Liver (tissue), 3 donors: ENCODE measurements at regions not wholly inside any gene's neighbourhood (a gene's known extent, or its start where the extent isn't known, plus 50 kb on each side); places are given as distances from the start of the nearest gene placed in this dataset.

Experiments
- EGR1 ChIP-seq, 2 donors: IDR thresholded peaks; 2 replicates each; pipeline ENCODE4 v1.6.1; 2016 to 2018; ENCODE audit warnings: antibody characterized with exemption in 2 of 2, low read depth in 2 of 2
- GABPA ChIP-seq, 2 donors: IDR thresholded peaks in 1 of 2; conservative IDR thresholded peaks in 1 of 2; 2 replicates each; pipeline ENCODE4 v1.6.1; 2016; ENCODE audit warnings: antibody characterized with exemption in 2 of 2, mild to moderate bottlenecking in 1 of 2, moderate library complexity in 1 of 2
- JUND ChIP-seq, 2 donors: IDR thresholded peaks; 2 replicates each; pipeline ENCODE4 v1.6.1; 2016; ENCODE audit warnings: antibody characterized with exemption in 2 of 2
- NR2F2 ChIP-seq: IDR thresholded peaks from 2 replicates; pipeline ENCODE4 v1.6.1; 2016; ENCODE audit warnings: antibody characterized with exemption
- RAD21 ChIP-seq, 2 donors: IDR thresholded peaks; 2 replicates each; pipeline ENCODE4 v1.6.1; 2016; ENCODE audit warnings: antibody characterized with exemption in 2 of 2, mild to moderate bottlenecking in 2 of 2
- RXRA ChIP-seq, 2 donors: IDR thresholded peaks; 2 replicates each; pipeline ENCODE4 v1.6.1; 2017 to 2018; ENCODE audit warnings: antibody characterized with exemption in 2 of 2, mild to moderate bottlenecking in 1 of 2
- SP1 ChIP-seq: IDR thresholded peaks from 2 replicates; pipeline ENCODE4 v1.6.1; 2018; ENCODE audit warnings: antibody characterized with exemption, mild to moderate bottlenecking
- TAF1 ChIP-seq: conservative IDR thresholded peaks from 2 replicates; pipeline ENCODE4 v1.6.1; 2016; ENCODE audit warnings: antibody characterized with exemption, mild to moderate bottlenecking
- YY1 ChIP-seq: IDR thresholded peaks from 2 replicates; pipeline ENCODE4 v1.6.1; 2016; ENCODE audit warnings: antibody characterized with exemption, mild to moderate bottlenecking
- ZBTB33 ChIP-seq: IDR thresholded peaks from 2 replicates; pipeline ENCODE4 v1.6.1; 2016; ENCODE audit warnings: antibody characterized with exemption
- TF ChIP-seq, protein P1 (sequence below): fragments of 150-350 bp; IDR thresholded peaks from 2 replicates; pipeline ENCODE4 v1.5.1; 2017; ENCODE audit warnings: improper control_type of control experiment, low read depth, low read length; ENCODE audit not compliant: missing input control
- TF ChIP-seq, protein P2 (sequence below): IDR thresholded peaks from 2 replicates; pipeline ENCODE4 v1.6.1; 2016; ENCODE audit warnings: antibody characterized with exemption, mild to moderate bottlenecking
- TF ChIP-seq, protein P3 (sequence below): IDR thresholded peaks from 2 replicates; pipeline ENCODE4 v1.6.1; 2016; ENCODE audit warnings: antibody characterized with exemption
- TF ChIP-seq, protein P4 (sequence below): IDR thresholded peaks from 2 replicates; pipeline ENCODE4 v1.6.1; 2016; ENCODE audit warnings: antibody characterized with exemption
- donor health status: healthy.
- donor health status: healthy.

GRCh38 chr16:63442246-63442645 lies 1406.0 kb upstream of the CDH8 start:
- no peak for TF ChIP-seq YY1
- TF ChIP-seq, protein P1, sequence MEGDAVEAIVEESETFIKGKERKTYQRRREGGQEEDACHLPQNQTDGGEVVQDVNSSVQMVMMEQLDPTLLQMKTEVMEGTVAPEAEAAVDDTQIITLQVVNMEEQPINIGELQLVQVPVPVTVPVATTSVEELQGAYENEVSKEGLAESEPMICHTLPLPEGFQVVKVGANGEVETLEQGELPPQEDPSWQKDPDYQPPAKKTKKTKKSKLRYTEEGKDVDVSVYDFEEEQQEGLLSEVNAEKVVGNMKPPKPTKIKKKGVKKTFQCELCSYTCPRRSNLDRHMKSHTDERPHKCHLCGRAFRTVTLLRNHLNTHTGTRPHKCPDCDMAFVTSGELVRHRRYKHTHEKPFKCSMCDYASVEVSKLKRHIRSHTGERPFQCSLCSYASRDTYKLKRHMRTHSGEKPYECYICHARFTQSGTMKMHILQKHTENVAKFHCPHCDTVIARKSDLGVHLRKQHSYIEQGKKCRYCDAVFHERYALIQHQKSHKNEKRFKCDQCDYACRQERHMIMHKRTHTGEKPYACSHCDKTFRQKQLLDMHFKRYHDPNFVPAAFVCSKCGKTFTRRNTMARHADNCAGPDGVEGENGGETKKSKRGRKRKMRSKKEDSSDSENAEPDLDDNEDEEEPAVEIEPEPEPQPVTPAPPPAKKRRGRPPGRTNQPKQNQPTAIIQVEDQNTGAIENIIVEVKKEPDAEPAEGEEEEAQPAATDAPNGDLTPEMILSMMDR, result no peak
- TF ChIP-seq, protein P2, sequence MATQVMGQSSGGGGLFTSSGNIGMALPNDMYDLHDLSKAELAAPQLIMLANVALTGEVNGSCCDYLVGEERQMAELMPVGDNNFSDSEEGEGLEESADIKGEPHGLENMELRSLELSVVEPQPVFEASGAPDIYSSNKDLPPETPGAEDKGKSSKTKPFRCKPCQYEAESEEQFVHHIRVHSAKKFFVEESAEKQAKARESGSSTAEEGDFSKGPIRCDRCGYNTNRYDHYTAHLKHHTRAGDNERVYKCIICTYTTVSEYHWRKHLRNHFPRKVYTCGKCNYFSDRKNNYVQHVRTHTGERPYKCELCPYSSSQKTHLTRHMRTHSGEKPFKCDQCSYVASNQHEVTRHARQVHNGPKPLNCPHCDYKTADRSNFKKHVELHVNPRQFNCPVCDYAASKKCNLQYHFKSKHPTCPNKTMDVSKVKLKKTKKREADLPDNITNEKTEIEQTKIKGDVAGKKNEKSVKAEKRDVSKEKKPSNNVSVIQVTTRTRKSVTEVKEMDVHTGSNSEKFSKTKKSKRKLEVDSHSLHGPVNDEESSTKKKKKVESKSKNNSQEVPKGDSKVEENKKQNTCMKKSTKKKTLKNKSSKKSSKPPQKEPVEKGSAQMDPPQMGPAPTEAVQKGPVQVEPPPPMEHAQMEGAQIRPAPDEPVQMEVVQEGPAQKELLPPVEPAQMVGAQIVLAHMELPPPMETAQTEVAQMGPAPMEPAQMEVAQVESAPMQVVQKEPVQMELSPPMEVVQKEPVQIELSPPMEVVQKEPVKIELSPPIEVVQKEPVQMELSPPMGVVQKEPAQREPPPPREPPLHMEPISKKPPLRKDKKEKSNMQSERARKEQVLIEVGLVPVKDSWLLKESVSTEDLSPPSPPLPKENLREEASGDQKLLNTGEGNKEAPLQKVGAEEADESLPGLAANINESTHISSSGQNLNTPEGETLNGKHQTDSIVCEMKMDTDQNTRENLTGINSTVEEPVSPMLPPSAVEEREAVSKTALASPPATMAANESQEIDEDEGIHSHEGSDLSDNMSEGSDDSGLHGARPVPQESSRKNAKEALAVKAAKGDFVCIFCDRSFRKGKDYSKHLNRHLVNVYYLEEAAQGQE, result no peak
- no peak for TF ChIP-seq RAD21 (IDR thresholded peaks at IDR 0.05)
- no peak for TF ChIP-seq SP1
- TF ChIP-seq TAF1, result no peak
- TF ChIP-seq NR2F2, result no peak
- TF ChIP-seq GABPA (IDR thresholded peaks at IDR 0.05 in 1 of 2, conservative IDR thresholded peaks at IDR 0.05 in 1 of 2), result no peak
- no peak for TF ChIP-seq JUND (IDR thresholded peaks at IDR 0.05)
- no peak for TF ChIP-seq ZBTB33
- TF ChIP-seq, protein P3, sequence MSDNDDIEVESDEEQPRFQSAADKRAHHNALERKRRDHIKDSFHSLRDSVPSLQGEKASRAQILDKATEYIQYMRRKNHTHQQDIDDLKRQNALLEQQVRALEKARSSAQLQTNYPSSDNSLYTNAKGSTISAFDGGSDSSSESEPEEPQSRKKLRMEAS, result no peak
- TF ChIP-seq, protein P4, sequence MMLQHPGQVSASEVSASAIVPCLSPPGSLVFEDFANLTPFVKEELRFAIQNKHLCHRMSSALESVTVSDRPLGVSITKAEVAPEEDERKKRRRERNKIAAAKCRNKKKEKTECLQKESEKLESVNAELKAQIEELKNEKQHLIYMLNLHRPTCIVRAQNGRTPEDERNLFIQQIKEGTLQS, result no peak
- TF ChIP-seq RXRA (IDR thresholded peaks at IDR 0.05), result no peak
- no peak for TF ChIP-seq EGR1 (IDR thresholded peaks at IDR 0.05; ENCODE audit: low read depth in 2 of 2)
